K562 (cell line): ENCODE measurements at regions not wholly inside any gene's neighbourhood (a gene's known extent, or its start where the extent isn't known, plus 50 kb on each side); places are given as distances from the start of the nearest gene placed in this dataset.
A peak's percentile ranks its signal among the peaks of the same experiment; 100 is the strongest.

Source experiments
- ATAC-seq: fragments of 200-7000 bp; cut with Tn5 transposase; 3 replicates; pipeline ENCODE4 v1.9.1; 2020; ENCODE audit warnings: moderate library complexity
- BruUV-seq: library from RNA; stranded (reverse); fragments of 400-500 nt; replicated peaks from 2 replicates; lab custom pipeline; 2021; lab: Mats Ljungman, UMichigan
- CTCF ChIA-PET: fragments of 300-600 bp; formaldehyde crosslinking; extraction: SDS; loops from one replicate; lab custom pipeline; 2021; ENCODE audit warnings: low intra/inter-chr PET ratio; lab: Yijun Ruan, JAX
- POLR2A ChIA-PET: fragments of 300-600, 350-650 bp; sonication (Branson Sonifier 250); formaldehyde crosslinking; extraction: SDS; loops from one replicate; lab custom pipeline; 2021; ENCODE audit warnings: antibody characterized with exemption, inconsistent platforms; lab: Yijun Ruan, JAX
- DNase-seq, 4 experiments: peaks; one replicate each; pipeline versions ENCODE4 v3.0.0 to v3.0.0-alpha.2; 2011 to 2018; ENCODE audit warnings: low spot score in 3 of 4, mixed read lengths in 3 of 4; ENCODE audit errors: extremely low read depth in 1 of 4
- FAIRE-seq: peaks from 2 replicates; lab custom pipeline; 2011; peaks lifted over from hg19 to GRCh38; lab: Jason Lieb, UNC
- H2AFZ ChIP-seq: 2 replicates; pipeline ENCODE4 v1.6.0; 2011; ENCODE audit warnings: low read depth, low read length, control low read depth, inconsistent platforms
- H3K27ac ChIP-seq: fragments of 200-600 bp; 3 replicates; pipeline ENCODE4 v1.8.0; 2011; ENCODE audit warnings: low read depth, mild to moderate bottlenecking, control low read depth, inconsistent platforms, low read length, moderate library complexity, mixed read lengths; ENCODE audit errors: extremely low read depth
- H3K27me3 ChIP-seq, 2 experiments: fragments of 300-600 bp in 1 of 2; 2 replicates in 1 of 2; 3 replicates in 1 of 2; pipeline versions ENCODE4 v1.6.0 to v1.8.0; 2011; ENCODE audit warnings: inconsistent platforms in 2 of 2, low read length in 2 of 2, mild to moderate bottlenecking in 1 of 2, mixed read lengths in 1 of 2, moderate library complexity in 1 of 2; ENCODE audit not compliant: control insufficient read depth in 2 of 2, insufficient read depth in 2 of 2
- H3K36me3 ChIP-seq: fragments of 300-600 bp; 3 replicates; pipeline ENCODE4 v1.8.0; 2011; ENCODE audit warnings: mild to moderate bottlenecking, low read length, inconsistent platforms; ENCODE audit not compliant: control insufficient read depth, insufficient read depth
- H3K4me1 ChIP-seq, 2 experiments: fragments of 200-600 bp in 1 of 2; replicated peaks in 1 of 2; 2 replicates in 1 of 2; 3 replicates in 1 of 2; pipeline versions ENCODE4 v1.5.1 to v1.8.0; 2011; ENCODE audit warnings: inconsistent platforms in 2 of 2, low read length in 2 of 2, mild to moderate bottlenecking in 1 of 2, mixed read lengths in 1 of 2, moderate library complexity in 1 of 2; ENCODE audit not compliant: control insufficient read depth in 2 of 2, insufficient read depth in 2 of 2
- H3K4me2 ChIP-seq: 2 replicates; pipeline ENCODE4 v1.6.1; 2011; ENCODE audit warnings: low read length, control low read depth, inconsistent platforms, mixed read lengths; ENCODE audit not compliant: insufficient read depth
- H3K4me3 ChIP-seq: fragments of 200-600 bp; sonication (generic), shearing (Covaris generic); 2 replicates; pipeline ENCODE4 v1.5.1; 2016; ENCODE audit warnings: control low read depth, inconsistent platforms
- H3K79me2 ChIP-seq: fragments of 200-600 bp; 3 replicates; pipeline ENCODE4 v1.8.0; 2011; ENCODE audit warnings: low read length, inconsistent platforms; ENCODE audit not compliant: control insufficient read depth, insufficient read depth
- H3K9ac ChIP-seq, 2 experiments: 2 replicates each; pipeline versions ENCODE4 v1.6.0 to v1.6.1; 2011; ENCODE audit warnings: low read depth in 2 of 2, low read length in 2 of 2, control low read depth in 1 of 2, inconsistent platforms in 1 of 2, mild to moderate bottlenecking in 1 of 2, mixed read lengths in 1 of 2; ENCODE audit not compliant: insufficient read depth in 1 of 2
- H3K9me1 ChIP-seq: one replicate; pipeline ENCODE4 v1.6.0; 2011; ENCODE audit warnings: inconsistent platforms, mild to moderate bottlenecking, low read length, moderate library complexity; ENCODE audit not compliant: control insufficient read depth, insufficient read depth
- H3K9me3 ChIP-seq: replicated peaks from 2 replicates; pipeline ENCODE4 v1.5.1; 2011; ENCODE audit warnings: low read depth, low read length, inconsistent platforms; ENCODE audit not compliant: control insufficient read depth, insufficient read depth
- H4K20me1 ChIP-seq: replicated peaks from 2 replicates; pipeline ENCODE4 v1.6.1; 2011; ENCODE audit warnings: low read length, inconsistent platforms, mixed read lengths; ENCODE audit not compliant: control insufficient read depth, insufficient read depth
- C11orf30 ChIP-seq: fragments of 450-650 bp; IDR thresholded peaks from 2 replicates; pipeline ENCODE4 v1.6.1; 2016; ENCODE audit warnings: low read depth, mild to moderate bottlenecking
- MAFF ChIP-seq: IDR thresholded peaks from 2 replicates; pipeline ENCODE4 v1.6.1; 2012; ENCODE audit warnings: low read length, improper control_type of control experiment
- MAFG ChIP-seq: fragments of 450-650 bp; conservative IDR thresholded peaks from 2 replicates; pipeline ENCODE4 v1.6.1; 2016; ENCODE audit warnings: missing genetic modification characterization, missing compliant biosample characterization
- MAFK ChIP-seq: IDR thresholded peaks from 2 replicates; pipeline ENCODE4 v1.6.1; 2011; ENCODE audit warnings: low read length, improper control_type of control experiment
- MYC ChIP-seq, 2 experiments: fragments of 250-450 bp in 1 of 2; sonication (Bioruptor Pico) in 1 of 2; IDR thresholded peaks; 2 replicates each; pipeline versions ENCODE4 v1.5.1 to v1.6.1; 2012 to 2021; ENCODE audit warnings: low read depth in 2 of 2, borderline replicate concordance in 1 of 2, improper control_type of control experiment in 1 of 2, low read length in 1 of 2, mild to moderate bottlenecking in 1 of 2, moderate library complexity in 1 of 2
- RFX1 ChIP-seq: fragments of 450-650 bp; IDR thresholded peaks from 2 replicates; pipeline ENCODE4 v1.6.1; 2016; ENCODE audit warnings: mild to moderate bottlenecking, moderate library complexity
- STAG1 ChIP-seq: sonication (generic); formaldehyde crosslinking; IDR thresholded peaks from 2 replicates; pipeline ENCODE4 v1.5.0; 2020; ENCODE audit warnings: missing genetic modification reagents, borderline replicate concordance
- ZKSCAN1 ChIP-seq: fragments of 150-350 bp; IDR thresholded peaks from 2 replicates; pipeline ENCODE4 v1.6.1; 2016; ENCODE audit warnings: low read depth, low read length
- ZNF316 ChIP-seq: fragments of 450-650 bp; IDR thresholded peaks from 2 replicates; pipeline ENCODE4 v1.6.1; 2016
- ZNF717 ChIP-seq: fragments of 250-450 bp; sonication (Bioruptor Pico); IDR thresholded peaks from 2 replicates; pipeline ENCODE4 v1.5.0; 2021
- WGBS: fragments of 100-300 bp; shearing (Covaris generic); methylation state at CpG from one replicate; pipeline ENCODE4 v1.1.6; 2016; ENCODE audit warnings: low coverage, mixed read lengths; ENCODE audit not compliant: insufficient coverage; ENCODE audit errors: missing lambda C conversion rate; 5-methylcytosine and 5-hydroxymethylcytosine counted together
- in situ Hi-C: fragments of 300-500 bp; cut with MboI; formaldehyde crosslinking; loops from 4 replicates; pipeline ENCODE4 v1.15.0; 2018; ENCODE audit warnings: inconsistent platforms, mixed read lengths
- intact Hi-C: fragments of 100-400 bp; cut with micrococcal nuclease; formaldehyde crosslinking; loops from 2 replicates; pipeline ENCODE4 v1.14.2; 2022

- Histone ChIP-seq H2AFZ (no peak overlapping the region), H3K4me2 (no peak overlapping the region), H3K4me1 (no peaks in the 10 kb centered on the region), H3K36me3 (no peaks in the 10 kb centered on the region), H3K9me1 (no peaks in the 10 kb centered on the region), H3K9ac (no peak overlapping the region), H3K4me3 (no peak overlapping the region), H3K27me3 (no peaks in the 10 kb centered on the region), H3K27ac (no peak overlapping the region), H3K79me2 (no peaks in the 10 kb centered on the region), H4K20me1 (no peaks in the 10 kb centered on the region), H3K9me3 (no peaks in the 10 kb centered on the region)
- no TSS peak for BruUV-seq
- DNase-seq (no peak), FAIRE-seq (no peak), ATAC-seq (no peak)
- 0% methylated on average over 1 of the region's 1 CpG for WGBS
- ChIA-PET POLR2A (no interaction called here), CTCF (no interaction called here)
- TF ChIP-seq ZKSCAN1 (no peak), MAFF (peak; percentile 95), ZNF717 (CRISPR knock-in tag) (no peak), RFX1 (no peak), MAFK (peak; percentile 97), MAFG (tag) (peak; percentile 81), MYC (IDR thresholded peaks at IDR 0.05; ENCODE audit: low read depth, low read length) (no peak), MYC (CRISPR knock-in tag; IDR thresholded peaks at IDR 0.05; ENCODE audit: borderline replicate concordance, low read depth) (no peak), C11orf30 (peak; percentile 73; the same call in 1 of the 2 replicates), STAG1 (no peak), ZNF316 (peak; percentile 80)
- in situ Hi-C loops (no loop called here), intact Hi-C loops (no loop called here)
Observed at GRCh38 chrX:43025806-43026315, 247.9 kb upstream of the PPP1R2C start.
